GM21526 (cell line): ENCODE measurements at regions not wholly inside any gene's neighbourhood (a gene's known extent, or its start where the extent isn't known, plus 50 kb on each side); places are given as distances from the start of the nearest gene placed in this dataset.

Source experiments
- ATAC-seq: cut with Tn5 transposase; IDR thresholded peaks from one replicate; pipeline ENCODE4 v1.9.1; 2021; ENCODE audit warnings: moderate library complexity; ENCODE audit not compliant: unreplicated experiment, low FRiP score

DNA sequence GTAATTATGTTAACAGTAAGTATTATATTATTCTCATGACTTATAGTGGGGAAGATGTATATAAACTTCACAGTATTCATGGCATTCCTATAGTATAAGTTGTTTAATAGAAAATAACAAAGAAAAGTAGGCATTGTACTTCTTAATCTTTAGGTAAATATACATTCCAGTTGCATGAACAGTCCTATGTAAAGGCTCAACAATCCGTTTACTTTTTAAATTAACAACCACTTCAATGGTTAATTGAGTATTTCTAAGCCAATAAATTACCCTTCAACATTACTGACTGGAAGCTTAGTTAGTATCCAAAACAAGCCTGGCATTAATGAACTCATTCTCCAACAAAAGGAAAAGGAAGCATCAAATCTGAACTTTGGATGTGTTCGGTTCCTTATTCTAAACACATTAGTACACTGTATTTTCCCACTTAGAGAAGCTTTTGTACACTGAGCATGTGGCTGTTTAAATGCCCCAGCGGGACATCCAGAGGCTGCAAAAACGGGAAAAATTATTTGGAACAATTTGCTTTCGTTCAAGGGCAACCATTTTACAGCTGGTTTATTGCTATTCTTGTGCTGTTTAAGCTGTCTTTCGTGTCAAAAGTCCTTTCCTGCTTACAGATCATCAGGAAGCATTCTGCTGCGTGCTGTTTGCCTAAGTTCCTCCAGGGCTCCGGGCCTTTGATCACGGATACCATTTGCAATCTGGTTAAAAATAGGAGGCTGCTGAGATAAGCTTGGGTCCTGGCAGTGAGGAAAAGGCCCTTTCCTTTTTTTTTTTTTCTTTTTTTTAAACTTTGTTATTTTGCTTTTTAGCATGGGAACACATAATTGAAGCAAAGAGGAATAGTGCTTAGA, 460.3 kb downstream of the SPRY1 start:
- ATAC-seq: no peak

DNA sequence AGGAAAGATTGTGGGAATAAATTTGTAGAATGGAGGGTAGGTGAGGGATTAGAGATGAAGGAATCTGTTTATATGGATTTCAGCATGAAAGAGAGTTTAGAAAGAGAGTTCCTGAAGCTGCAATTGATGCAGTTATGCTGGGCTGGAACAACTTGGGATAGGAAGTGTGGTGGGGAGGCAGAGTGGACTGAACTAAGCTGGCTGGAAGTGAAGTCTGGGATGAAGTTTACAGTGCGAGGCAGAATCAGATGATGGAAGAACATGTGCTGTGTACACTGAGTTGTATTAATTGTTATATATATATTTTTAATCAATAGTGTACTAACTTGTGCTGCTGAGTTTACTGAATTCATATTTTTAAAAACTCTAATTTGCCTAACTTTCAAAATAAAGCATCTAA, 461.9 kb downstream of the SPRY1 start:
- ATAC-seq: no peak

DNA sequence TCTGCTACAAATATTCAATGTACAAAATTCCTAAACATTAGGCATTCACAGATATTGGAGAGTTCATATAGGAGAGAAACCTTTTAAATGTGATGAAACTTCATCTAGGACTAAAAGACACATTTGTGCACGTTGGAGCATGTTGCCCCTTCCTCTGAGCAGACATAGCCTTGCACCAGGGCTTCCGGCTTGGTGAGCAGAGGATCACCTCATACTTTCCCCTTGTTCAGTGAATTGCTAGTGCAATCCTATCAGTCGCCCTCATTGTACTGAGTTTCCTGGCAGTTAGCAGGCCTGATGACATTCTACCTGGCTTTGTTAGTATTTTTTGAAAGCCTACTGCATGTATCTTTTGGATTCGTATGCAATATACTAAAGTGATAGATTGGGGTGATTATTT, 466.2 kb downstream of the SPRY1 start:
- no peak for ATAC-seq

DNA sequence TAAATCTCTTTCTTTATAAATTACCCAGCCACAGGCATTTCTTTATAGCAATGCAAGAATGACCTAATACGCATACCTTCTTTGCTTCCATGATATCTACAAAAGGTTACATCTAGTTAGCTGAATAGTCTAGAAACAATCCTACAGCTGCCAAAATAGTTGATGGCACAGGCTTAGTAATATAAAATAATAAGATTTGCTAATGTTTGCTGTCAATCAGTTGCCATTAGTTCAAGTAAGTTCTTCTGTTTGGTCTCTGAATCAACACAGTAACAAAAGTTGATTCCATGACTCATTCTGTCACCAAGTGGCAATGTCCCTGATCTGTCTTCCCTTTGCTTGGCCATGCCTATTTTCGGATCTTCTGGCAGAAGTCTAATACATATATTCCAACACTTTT, 470.2 kb downstream of the SPRY1 start:
- ATAC-seq: no peak

DNA sequence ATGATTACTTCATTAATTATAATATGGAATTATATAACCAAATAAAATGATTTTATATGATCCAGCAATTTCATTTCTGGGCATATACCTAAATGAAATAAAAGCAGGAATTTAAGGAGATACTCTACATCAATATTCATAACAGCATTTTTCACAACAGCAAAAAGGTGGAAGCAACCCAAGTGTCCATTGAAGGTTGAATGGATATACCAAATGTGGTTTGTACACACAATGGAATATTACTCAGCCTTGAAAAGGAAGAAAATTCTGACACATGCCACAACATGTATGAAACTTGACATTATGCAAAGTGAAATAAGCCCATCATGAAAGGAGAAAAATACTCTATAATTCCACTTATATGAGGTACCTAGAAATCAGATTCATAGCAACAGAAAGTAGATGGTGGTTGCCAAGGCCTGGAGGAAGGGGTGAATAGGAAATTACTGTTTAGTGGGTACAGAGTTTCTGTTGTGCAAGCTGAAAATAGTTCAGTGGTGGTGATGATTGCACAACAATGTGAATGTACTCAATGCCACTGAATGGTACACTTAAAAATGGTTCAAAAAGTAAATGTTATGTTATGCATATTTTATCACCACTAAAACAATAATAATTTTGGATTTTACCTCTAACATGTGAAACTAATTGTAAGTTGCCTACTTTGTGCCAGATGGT, 471.5 kb downstream of the SPRY1 start:
- no peak for ATAC-seq

DNA sequence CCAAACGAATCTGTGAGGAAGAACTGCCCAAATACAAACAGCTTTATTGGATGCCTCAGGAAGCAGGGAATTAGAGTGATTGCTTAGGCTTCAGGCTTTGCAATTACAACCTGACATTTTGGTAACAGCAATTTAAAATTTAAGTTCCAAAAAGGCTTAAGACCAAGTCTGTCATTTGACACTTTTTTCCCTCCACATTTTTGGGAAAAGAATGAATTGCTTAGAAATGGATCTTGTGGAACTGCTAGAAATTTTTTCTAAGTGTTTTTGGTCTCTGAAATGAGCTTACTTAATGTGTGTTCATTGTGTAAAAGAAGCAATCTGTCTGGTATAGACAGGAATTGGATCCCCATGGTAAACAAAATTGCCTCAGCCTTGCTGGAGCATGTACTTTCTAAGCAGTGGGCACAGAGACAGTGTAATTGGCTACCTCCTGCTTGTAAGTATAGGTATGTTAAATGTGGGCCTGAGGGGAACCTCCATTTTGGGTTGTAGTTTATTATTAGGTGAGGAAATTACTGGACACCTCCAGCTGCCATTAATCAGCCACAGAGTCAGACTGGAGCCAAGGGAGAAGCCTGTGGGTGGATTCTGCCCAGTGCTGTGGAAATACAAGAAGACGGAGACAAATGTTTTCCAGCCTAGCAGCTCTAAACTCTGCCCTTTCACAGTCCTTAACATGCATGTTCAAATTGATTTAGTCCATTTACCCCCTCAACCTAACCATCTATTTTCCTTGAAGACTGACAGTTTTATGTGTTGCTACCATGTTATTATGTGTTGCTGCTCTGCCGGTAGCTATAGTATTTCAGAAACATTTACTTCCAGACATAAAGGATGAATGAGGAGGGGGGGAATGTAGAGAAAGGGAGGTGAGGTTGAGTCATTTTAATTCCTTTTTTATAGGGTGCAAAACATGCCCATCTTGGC, 473.0 kb downstream of the SPRY1 start:
- no peak for ATAC-seq

DNA sequence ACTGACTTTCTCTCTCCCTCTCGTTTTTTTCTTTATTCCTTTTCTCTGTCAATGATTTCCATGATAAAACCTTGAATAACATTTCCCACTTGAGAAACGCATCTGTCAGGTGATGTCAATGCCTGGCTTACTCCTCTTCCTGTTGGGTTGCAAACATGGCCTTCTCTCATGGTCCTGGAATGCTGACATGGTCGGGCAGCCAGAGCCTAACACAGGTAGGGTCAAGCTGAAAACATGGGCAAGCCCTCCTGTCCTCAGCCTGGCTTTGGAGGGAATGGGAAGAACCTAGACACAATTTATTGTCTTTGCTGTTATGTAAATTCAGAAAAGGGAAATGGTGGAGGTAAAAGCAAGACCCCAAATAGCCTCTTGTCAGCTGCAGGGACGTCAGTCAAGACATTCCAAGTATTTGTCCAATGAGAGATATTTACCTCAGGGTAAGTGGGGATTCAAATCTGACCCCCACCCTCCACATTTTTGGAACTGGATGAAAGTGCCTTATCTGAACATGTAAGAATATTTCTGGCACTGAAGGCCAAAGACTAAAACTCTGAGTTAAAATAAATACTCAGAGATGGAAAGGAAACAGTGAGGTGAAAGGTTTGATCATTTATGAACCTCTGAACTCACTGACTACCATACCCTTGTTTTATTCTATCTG, 473.8 kb downstream of the SPRY1 start:
- no peak for ATAC-seq

DNA sequence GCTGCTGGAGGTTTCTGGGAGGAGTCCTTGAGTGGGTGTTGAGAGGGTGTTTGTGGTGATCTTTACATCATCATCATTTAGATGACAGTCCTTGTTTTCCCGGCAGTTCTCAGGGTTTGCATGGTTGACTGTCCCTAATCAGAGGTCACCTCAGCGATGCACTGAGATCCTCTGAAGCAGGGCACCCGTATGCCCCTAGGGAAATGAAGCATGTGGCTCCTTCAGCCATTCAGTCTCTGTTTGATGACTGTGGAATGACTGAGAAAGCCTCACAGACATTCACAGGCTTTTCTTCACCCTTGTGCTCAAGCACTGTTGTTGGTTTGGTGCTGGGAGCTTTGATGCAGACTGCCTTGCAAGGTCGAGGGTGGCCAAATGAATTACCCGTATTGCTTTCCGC, 474.7 kb downstream of the SPRY1 start:
- no peak for ATAC-seq

DNA sequence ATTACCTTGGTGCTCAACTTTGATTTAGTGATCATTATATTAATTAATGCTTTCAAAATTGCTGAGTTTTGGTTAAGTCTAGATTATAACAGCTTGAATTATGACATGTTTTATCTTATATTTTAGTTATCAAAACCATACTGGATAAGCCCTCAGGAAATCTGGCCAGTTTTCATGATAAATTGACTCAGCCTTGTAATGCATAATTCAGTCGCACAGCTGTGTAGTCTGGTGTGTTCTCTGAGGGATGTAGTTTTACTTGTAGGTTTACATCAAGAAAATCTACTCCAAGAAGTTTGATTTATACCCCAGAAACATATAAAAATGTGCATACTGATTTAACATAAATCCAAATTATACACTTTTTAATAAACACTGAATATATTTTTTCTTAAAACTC, 477.5 kb downstream of the SPRY1 start:
- no peak for ATAC-seq

DNA sequence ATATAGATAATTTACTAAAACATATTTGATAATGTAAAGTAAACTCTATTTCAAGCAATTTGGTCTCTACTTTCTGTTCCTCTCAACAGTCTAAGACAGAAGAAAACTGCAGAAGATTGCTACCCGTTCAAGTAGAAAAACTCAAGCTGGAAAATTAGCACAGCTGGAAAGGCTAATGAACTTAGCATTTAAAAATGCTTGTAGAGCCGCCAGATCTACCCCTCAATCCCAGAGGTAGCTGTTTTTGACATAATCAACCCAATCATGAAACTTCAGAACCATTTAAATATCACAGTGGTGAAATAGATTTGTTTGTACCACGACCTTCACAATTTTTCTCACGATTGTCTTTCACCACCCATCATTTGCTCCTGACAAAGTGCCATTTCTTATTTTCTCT, 479.5 kb downstream of the SPRY1 start:
- no peak for ATAC-seq

DNA sequence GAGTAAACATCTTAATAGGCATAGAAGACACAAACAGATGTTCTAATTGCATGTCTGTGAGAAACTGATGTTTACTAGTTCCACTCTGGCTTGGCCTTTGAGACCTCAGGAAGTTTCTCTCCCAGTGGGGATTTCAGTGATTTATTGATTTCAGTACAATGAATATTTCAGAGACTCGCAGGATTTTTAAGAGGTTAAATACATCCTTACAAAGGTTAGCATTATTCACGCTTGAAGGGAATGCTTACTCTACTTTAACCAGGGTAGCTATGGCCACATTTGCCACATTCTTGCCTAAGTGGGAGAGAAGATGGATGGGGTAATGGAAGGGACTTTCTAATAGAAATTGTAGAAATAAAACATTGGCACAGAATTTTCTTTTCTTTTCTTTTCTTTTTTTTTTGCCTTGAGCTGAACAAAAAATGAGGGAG, 480.1 kb downstream of the SPRY1 start:
- ATAC-seq: no peak

DNA sequence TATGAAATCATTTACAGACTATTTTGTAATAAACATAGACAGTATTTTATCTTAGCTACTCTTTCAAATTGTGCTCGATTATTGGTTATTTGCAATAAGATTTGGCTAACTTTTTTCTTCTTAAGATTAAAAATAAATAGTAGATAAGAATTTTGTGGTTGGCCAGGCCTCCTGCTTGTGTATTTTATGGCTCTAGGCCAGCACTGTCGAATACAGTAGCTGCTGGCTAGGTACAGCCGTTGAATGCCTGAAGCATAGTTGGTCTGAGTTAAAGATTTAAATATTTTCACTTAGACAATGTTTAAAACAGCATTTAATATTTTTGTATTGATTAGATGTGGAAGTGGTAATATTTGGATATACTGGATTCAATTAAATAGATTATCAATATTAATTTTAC, 481.0 kb downstream of the SPRY1 start:
- ATAC-seq: no peak

DNA sequence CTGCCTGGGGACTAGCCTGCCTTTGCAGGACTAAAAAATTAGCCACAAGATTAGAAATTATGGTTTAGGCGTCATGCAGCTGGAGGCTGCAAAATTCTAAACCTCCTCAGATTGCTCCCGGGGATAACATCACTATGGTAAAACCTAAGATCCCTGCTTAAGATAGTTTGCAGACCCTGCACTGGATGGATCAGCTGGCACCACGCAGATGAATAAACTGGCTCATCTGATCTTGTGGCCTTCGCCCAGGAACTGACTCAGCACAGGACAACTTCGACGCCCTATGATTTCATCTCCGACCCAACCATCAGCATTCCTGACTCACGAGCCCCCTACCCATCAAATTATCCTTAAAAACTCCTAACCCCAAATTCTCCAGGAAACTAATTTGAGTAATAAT, 482.4 kb downstream of the SPRY1 start:
- ATAC-seq: no peak

DNA sequence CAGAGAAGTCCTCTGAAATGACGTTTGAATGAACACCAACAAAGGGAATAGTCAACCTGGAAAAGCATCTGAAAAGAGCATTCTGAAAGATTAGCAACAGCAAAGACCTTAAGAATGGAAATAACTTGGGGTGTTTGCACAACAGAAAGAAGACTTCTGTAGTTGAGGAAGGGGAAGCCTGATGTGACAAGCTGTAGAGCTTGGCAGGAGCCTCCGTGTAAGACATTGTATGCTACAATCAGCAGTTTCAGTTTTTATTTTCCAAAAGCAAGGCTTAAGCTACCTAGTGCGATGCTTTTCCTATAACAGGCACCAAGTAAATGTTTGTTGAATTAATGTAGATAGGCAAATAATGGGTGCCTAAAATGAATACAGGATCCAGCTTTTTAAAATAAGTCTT, 484.0 kb downstream of the SPRY1 start:
- ATAC-seq: no peak

DNA sequence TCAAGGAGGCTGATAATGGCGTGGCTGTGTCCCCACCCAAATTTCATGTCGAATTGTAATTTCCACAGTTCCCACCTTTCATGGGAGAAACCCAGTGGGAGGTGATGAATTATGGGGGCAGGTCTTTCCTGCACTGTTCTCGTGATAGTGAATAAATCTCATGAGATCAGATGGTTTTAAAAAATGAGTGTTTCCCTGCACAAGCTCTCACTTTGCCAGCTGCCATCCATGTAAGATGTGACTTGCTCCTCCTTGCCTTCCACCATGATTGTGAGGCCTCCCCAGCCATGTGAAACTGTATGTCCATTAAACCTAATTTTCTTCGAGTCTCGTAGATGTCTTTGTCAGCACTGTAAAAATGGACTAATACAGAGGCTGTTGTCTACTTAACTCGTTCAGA, 488.3 kb downstream of the SPRY1 start:
- no peak for ATAC-seq

DNA sequence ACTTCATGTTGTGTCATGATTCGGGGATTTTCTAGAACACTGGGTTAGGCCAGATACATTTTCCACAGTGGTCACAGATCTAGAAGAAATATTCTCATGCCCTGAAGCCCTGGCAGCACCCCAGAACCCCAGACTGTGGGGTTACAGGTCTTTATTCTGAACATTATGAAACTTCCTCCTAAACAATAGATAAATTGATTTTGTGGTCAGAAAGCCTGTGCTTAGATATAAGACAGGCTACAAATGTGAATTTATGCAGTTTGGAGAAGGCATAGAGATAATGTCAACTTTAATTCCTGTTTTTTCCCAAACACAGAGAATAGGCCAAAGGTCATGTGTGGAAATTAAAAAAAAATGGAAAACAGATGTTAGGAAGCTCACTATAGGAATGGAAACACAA, 492.9 kb downstream of the SPRY1 start:
- no peak for ATAC-seq

DNA sequence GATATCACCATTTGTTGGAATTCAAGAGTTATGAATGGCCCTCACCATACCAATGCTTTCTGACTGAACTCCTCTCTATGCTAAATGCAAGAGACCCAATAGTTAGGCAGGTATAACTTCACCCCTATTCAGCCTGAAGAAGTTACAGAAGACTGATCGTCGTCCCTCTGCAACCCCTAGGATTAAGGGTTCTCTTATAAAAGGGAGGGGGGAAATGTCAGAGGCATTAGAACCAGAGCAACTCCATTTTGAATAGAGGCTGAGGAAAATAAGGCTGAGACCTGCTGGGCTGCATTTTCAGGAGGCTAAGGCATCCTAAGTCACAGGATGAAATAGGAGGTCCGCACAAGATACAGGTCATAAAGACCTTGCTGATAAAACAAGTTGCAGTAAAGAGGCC, 494.3 kb downstream of the SPRY1 start:
- no peak for ATAC-seq

DNA sequence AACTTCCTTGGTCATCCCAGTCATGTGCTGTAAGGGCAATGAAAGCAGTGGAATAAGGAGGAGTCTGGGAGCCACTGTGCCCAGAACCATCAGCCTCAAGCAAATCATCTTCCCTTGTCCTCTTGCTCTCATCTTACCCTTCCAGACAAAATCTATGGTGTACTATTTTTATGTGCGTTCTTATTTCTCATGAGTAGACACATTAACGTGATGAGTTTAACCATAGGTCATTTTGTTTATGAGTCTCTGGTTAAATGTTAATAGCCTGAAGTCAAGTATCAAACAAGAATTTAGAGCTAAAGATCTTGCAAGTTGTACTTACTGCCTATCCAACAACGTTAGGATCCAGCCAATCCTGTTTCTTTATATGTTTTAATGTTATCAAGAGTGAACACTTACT, 495.3 kb downstream of the SPRY1 start:
- no peak for ATAC-seq

DNA sequence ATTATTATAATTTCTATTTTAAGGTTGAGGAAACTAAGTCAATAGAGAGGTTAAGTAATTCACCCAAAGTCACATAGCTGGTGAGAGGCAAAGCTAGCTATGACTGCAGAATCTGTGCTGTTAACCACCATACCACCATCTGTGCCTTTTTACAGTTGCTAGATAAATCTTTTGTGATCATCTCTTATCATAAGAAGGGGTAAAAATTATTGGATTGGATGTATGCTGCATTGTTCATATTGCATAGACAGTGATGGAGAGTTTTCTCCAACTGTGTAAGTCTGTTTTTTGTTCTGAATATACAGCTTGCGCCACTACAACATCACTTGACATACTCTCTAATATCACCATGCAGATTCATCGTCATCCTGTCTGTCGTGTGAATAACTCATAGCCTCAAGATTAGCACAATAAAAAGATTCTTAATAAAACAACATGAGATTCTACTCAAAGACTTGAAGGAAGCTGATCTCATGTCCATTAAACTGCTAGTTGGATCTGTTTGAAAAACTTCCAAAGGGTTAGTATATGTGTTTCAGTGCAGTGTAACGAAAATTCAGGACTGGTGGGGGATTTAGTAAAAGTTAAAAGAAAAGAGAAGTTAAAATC, 495.9 kb downstream of the SPRY1 start:
- no peak for ATAC-seq
